Panc1 (cell line): ENCODE measurements at regions not wholly inside any gene's neighbourhood (a gene's known extent, or its start where the extent isn't known, plus 50 kb on each side); places are given as distances from the start of the nearest gene placed in this dataset.

ENCODE experiments used
- ATAC-seq: fragments of 200-7000 bp; cut with Tn5 transposase; 2 replicates; pipeline ENCODE4 v1.9.1; 2020; ENCODE audit warnings: mild to moderate bottlenecking, moderate library complexity
- BruUV-seq: library from RNA; stranded (reverse); fragments of 400-500 nt; replicated peaks from 2 replicates; lab custom pipeline; 2021; lab: Mats Ljungman, UMichigan
- CTCF ChIA-PET: fragments of 300-600 bp; sonication (Branson Sonifier 250); formaldehyde crosslinking; loops from one replicate; lab custom pipeline; 2022; ENCODE audit warnings: antibody characterized with exemption; lab: Charles Lee
- POLR2A ChIA-PET: fragments of 300-600 bp; sonication (Branson Sonifier 250); formaldehyde crosslinking; loops from one replicate; lab custom pipeline; 2022; ENCODE audit warnings: antibody characterized with exemption; lab: Charles Lee
- DNase-seq: peaks from one replicate; pipeline ENCODE4 v3.0.0-alpha.2; 2010; ENCODE audit warnings: low read depth, low spot score
- H3K27ac ChIP-seq: 2 replicates; pipeline ENCODE4 v1.5.1; 2011; ENCODE audit warnings: mild to moderate bottlenecking, low read length, inconsistent platforms
- H3K27me3 ChIP-seq: fragments of 200-500 bp; sonication (Bioruptor generic); 2 replicates; pipeline ENCODE4 v1.6.0; 2014; ENCODE audit warnings: low read length, inconsistent platforms; ENCODE audit not compliant: control insufficient read depth, insufficient read depth
- H3K36me3 ChIP-seq: fragments of 200-500 bp; sonication (Bioruptor generic); 2 replicates; pipeline ENCODE4 v1.5.1; 2014; ENCODE audit warnings: inconsistent platforms, mild to moderate bottlenecking, low read length, moderate library complexity; ENCODE audit not compliant: control insufficient read depth, insufficient read depth
- H3K4me1 ChIP-seq: 2 replicates; pipeline ENCODE4 v1.5.1; 2011; ENCODE audit warnings: inconsistent platforms, mild to moderate bottlenecking, low read length, moderate library complexity; ENCODE audit not compliant: control insufficient read depth, insufficient read depth
- H3K4me3 ChIP-seq, 2 experiments: 2 replicates each; pipeline ENCODE4 v1.5.1; 2011 to 2012; ENCODE audit warnings: low read depth in 2 of 2, low read length in 2 of 2, mild to moderate bottlenecking in 2 of 2, inconsistent platforms in 1 of 2, moderate library complexity in 1 of 2
- H3K9me3 ChIP-seq: fragments of 200-500 bp; sonication (Bioruptor generic); 2 replicates; pipeline ENCODE4 v1.5.1; 2014; ENCODE audit warnings: low read depth, mild to moderate bottlenecking, inconsistent platforms, low read length, moderate library complexity; ENCODE audit not compliant: control insufficient read depth, insufficient read depth
- POLR2AphosphoS5 ChIP-seq: IDR thresholded peaks from 2 replicates; pipeline ENCODE4 v1.6.1; 2012; ENCODE audit warnings: mild to moderate bottlenecking, low read depth, low read length, moderate library complexity
- SIN3A ChIP-seq: IDR thresholded peaks from 2 replicates; pipeline ENCODE4 v1.6.1; 2012; ENCODE audit warnings: low read depth, mild to moderate bottlenecking, low read length, moderate library complexity, borderline replicate concordance; ENCODE audit not compliant: insufficient read depth
- TCF7L2 ChIP-seq: IDR thresholded peaks from 2 replicates; pipeline ENCODE4 v1.6.1; 2011; ENCODE audit warnings: mild to moderate bottlenecking, low read depth, low read length, inconsistent platforms
- in situ Hi-C: cut with HindIII; loops from 2 replicates; pipeline ENCODE4 v1.10.0; 2016; ENCODE audit warnings: low sequenced_read_pairs, low pct_unique_long_range_greater_than_20kb
- intact Hi-C: fragments of 100-400 bp; cut with micrococcal nuclease; formaldehyde crosslinking; loops from one replicate; pipeline ENCODE4 v1.10.0; 2022; ENCODE audit not compliant: unreplicated experiment
- TF ChIP-seq, protein P1 (sequence below), 2 experiments: IDR thresholded peaks; 2 replicates each; pipeline ENCODE4 v1.6.1; 2011 to 2012; ENCODE audit warnings: low read depth in 2 of 2, control low read depth in 1 of 2, low read length in 1 of 2, mild to moderate bottlenecking in 1 of 2, moderate library complexity in 1 of 2; ENCODE audit not compliant: insufficient read depth in 1 of 2
- TF ChIP-seq, protein P2 (sequence below): fragments of 450-650 bp; IDR thresholded peaks from 2 replicates; pipeline ENCODE4 v1.5.1; 2017; ENCODE audit warnings: mild to moderate bottlenecking

DNA sequence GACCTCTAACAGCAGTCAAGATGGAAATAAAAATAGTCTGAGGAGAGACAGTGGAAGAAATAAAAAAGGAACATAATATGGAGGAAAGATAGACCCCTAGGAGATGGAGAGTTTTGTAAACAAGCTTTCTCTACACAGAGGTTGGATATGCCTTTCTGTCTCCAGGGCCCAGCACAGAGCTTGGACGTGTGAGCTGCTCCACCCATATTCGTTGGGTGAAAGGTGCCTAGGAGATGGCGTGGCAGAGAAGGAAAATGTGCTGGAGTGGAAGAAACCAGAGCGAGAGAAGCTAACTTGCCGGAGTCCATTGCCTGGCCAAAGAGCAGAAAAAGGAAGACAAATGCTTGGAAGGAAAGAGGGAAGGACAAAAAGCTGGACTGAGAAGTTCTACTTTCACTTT, 78.3 kb upstream of the LMO4 start:
- DNase-seq: no peak
- Histone ChIP-seq H3K27ac (no peak overlapping the region), H3K4me1 (no peaks in the 10 kb centered on the region), H3K36me3 (no peaks in the 10 kb centered on the region), H3K4me3 (no peak overlapping the region), H3K9me3 (no peaks in the 10 kb centered on the region), H3K27me3 (no peaks in the 10 kb centered on the region)
- no peak for ATAC-seq
- in situ Hi-C loops (no loop called here), intact Hi-C loops (no loop called here)
- POLR2A ChIA-PET: no interaction called here
- CTCF ChIA-PET: interaction anchor here (0.7 kb wide), 1 partner anchor 15 kb away, joined by 3 read pairs; no protein-coding TSS in a partner anchor
- TF ChIP-seq TCF7L2 (no peak), POLR2AphosphoS5 (no peak), SIN3A (no peak)
- TF ChIP-seq, protein P1, sequence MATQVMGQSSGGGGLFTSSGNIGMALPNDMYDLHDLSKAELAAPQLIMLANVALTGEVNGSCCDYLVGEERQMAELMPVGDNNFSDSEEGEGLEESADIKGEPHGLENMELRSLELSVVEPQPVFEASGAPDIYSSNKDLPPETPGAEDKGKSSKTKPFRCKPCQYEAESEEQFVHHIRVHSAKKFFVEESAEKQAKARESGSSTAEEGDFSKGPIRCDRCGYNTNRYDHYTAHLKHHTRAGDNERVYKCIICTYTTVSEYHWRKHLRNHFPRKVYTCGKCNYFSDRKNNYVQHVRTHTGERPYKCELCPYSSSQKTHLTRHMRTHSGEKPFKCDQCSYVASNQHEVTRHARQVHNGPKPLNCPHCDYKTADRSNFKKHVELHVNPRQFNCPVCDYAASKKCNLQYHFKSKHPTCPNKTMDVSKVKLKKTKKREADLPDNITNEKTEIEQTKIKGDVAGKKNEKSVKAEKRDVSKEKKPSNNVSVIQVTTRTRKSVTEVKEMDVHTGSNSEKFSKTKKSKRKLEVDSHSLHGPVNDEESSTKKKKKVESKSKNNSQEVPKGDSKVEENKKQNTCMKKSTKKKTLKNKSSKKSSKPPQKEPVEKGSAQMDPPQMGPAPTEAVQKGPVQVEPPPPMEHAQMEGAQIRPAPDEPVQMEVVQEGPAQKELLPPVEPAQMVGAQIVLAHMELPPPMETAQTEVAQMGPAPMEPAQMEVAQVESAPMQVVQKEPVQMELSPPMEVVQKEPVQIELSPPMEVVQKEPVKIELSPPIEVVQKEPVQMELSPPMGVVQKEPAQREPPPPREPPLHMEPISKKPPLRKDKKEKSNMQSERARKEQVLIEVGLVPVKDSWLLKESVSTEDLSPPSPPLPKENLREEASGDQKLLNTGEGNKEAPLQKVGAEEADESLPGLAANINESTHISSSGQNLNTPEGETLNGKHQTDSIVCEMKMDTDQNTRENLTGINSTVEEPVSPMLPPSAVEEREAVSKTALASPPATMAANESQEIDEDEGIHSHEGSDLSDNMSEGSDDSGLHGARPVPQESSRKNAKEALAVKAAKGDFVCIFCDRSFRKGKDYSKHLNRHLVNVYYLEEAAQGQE (IDR thresholded peaks at IDR 0.05; ENCODE audit: insufficient read depth in 1 of 2, low read depth in 2 of 2, low read length in 1 of 2): no peak
- TF ChIP-seq, protein P2, sequence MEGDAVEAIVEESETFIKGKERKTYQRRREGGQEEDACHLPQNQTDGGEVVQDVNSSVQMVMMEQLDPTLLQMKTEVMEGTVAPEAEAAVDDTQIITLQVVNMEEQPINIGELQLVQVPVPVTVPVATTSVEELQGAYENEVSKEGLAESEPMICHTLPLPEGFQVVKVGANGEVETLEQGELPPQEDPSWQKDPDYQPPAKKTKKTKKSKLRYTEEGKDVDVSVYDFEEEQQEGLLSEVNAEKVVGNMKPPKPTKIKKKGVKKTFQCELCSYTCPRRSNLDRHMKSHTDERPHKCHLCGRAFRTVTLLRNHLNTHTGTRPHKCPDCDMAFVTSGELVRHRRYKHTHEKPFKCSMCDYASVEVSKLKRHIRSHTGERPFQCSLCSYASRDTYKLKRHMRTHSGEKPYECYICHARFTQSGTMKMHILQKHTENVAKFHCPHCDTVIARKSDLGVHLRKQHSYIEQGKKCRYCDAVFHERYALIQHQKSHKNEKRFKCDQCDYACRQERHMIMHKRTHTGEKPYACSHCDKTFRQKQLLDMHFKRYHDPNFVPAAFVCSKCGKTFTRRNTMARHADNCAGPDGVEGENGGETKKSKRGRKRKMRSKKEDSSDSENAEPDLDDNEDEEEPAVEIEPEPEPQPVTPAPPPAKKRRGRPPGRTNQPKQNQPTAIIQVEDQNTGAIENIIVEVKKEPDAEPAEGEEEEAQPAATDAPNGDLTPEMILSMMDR: no peak
- BruUV-seq: no TSS peak

DNA sequence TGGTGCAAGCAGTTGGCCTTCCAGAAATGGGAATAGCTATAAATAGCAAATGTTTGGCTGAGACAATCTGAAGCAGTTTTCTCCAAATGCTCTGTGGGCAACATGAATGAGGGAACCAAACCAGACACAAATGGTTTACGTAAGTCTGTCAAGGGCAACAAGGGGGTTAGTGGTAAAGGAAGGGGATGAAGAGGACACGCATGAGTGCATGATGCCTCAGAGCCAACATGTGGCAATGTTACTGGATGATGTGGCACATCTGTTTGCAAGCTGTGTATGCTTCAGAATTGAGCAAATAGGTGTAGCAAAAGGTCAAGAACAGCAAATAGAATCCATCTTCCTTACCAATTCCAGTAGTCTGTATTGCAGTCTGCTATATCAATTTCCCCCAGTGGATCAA, 76.3 kb upstream of the LMO4 start:
- Histone ChIP-seq H3K4me3 (no peak overlapping the region), H3K36me3 (no peaks in the 10 kb centered on the region), H3K4me1 (no peaks in the 10 kb centered on the region), H3K9me3 (no peaks in the 10 kb centered on the region), H3K27me3 (no peaks in the 10 kb centered on the region), H3K27ac (no peak overlapping the region)
- no TSS peak for BruUV-seq
- POLR2A ChIA-PET: no interaction called here
- TF ChIP-seq, protein P2: no peak
- TF ChIP-seq SIN3A: no peak
- TF ChIP-seq, protein P1 (IDR thresholded peaks at IDR 0.05; ENCODE audit: insufficient read depth in 1 of 2, low read depth in 2 of 2, low read length in 1 of 2): no peak
- no peak for TF ChIP-seq TCF7L2
- TF ChIP-seq POLR2AphosphoS5: no peak
- in situ Hi-C loops (no loop called here), intact Hi-C loops (no loop called here)
- CTCF ChIA-PET: no interaction called here
- no peak for ATAC-seq
- DNase-seq: no peak
